Mammary epithelial cell (primary cell): ENCODE measurements at regions not wholly inside any gene's neighbourhood (a gene's known extent, or its start where the extent isn't known, plus 50 kb on each side); places are given as distances from the start of the nearest gene placed in this dataset.

Source experiments
- CTCF ChIP-seq, 2 donors: IDR thresholded peaks in 1 of 2; conservative IDR thresholded peaks in 1 of 2; 2 replicates each; pipeline ENCODE4 v1.5.1; 2011 to 2012; ENCODE audit warnings: inconsistent platforms in 2 of 2, low read length in 2 of 2, mild to moderate bottlenecking in 2 of 2, control low read depth in 1 of 2, low read depth in 1 of 2; ENCODE audit not compliant: insufficient read depth in 1 of 2; ENCODE audit errors: extremely low read depth in 1 of 2
- EZH2 ChIP-seq: IDR thresholded peaks from 2 replicates; pipeline ENCODE4 v1.6.1; 2012; ENCODE audit warnings: low read length, inconsistent platforms, borderline replicate concordance

DNA sequence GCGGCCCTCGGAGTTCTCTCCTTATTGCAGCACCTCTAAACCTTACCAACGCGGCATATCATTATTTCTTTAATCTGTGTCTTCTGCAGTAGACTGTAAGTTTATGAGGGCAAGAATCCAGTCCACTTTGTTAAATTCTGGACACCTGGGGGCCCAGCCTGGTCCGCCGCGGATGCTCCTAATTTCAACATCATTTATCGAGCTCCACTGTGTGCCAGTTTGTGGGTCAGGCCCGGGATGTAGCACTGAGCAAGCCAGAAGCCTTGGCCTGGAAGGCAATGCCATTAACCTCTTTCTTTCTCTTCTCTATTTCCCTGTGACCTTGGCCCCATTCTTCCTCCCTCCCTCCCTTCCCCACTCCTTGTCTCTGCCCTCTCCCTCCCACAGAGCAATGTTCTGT, 70.6 kb upstream of the CACNA1E start:
- TF ChIP-seq CTCF (conservative IDR thresholded peaks at IDR 0.05 in 1 of 2, IDR thresholded peaks at IDR 0.05 in 1 of 2; ENCODE audit: extremely low read depth in 1 of 2, insufficient read depth in 1 of 2, low read depth in 1 of 2, low read length in 2 of 2) (no peak), EZH2 (no peak)
